Endothelial cell of umbilical vein (primary cell): ENCODE measurements at regions not wholly inside any gene's neighbourhood (a gene's known extent, or its start where the extent isn't known, plus 50 kb on each side); places are given as distances from the start of the nearest gene placed in this dataset.

Experiments used
- BruUV-seq: library from RNA; stranded (reverse); fragments of 400-500 nt; replicated peaks from 2 replicates; lab custom pipeline; 2021; lab: Mats Ljungman, UMichigan
- CTCF ChIA-PET: fragments of 300-600, 350-600 bp; sonication (Branson Sonifier 250); formaldehyde crosslinking; loops from one replicate; lab custom pipeline; 2021; ENCODE audit warnings: antibody characterized with exemption, inconsistent platforms; lab: Charles Lee
- POLR2A ChIA-PET: fragments of 300-600, 350-600 bp; sonication (Branson Sonifier 250); formaldehyde crosslinking; loops from one replicate; lab custom pipeline; 2021; ENCODE audit warnings: antibody characterized with exemption, inconsistent platforms; lab: Charles Lee
- DNase-seq: peaks from one replicate; pipeline ENCODE4 v3.0.0-alpha.2; 2011; ENCODE audit warnings: low read depth, low spot score
- FAIRE-seq: peaks from 2 replicates; lab custom pipeline; 2011; peaks lifted over from hg19 to GRCh38; lab: Jason Lieb, UNC
- H2AFZ ChIP-seq: 2 replicates; pipeline ENCODE4 v1.6.0; 2012; ENCODE audit warnings: low read depth, low read length, control low read depth, inconsistent platforms
- H3K27ac ChIP-seq: 2 replicates; pipeline ENCODE4 v1.5.1; 2011; ENCODE audit warnings: low read depth, mild to moderate bottlenecking, control low read depth, low read length, moderate library complexity; ENCODE audit not compliant: insufficient read depth
- H3K27me3 ChIP-seq, 2 experiments: 2 replicates each; pipeline versions ENCODE4 v1.6.0 to v1.6.1; 2011; ENCODE audit warnings: low read length in 2 of 2, mixed read lengths in 1 of 2; ENCODE audit not compliant: control insufficient read depth in 2 of 2, insufficient read depth in 2 of 2
- H3K36me3 ChIP-seq, 2 experiments: 2 replicates in 1 of 2; 3 replicates in 1 of 2; pipeline ENCODE4 v1.5.1; 2011; ENCODE audit warnings: low read length in 2 of 2, mild to moderate bottlenecking in 1 of 2, moderate library complexity in 1 of 2; ENCODE audit not compliant: control insufficient read depth in 2 of 2, insufficient read depth in 2 of 2; ENCODE audit errors: extremely low read depth in 1 of 2
- H3K4me1 ChIP-seq: 3 replicates; pipeline ENCODE4 v1.5.1; 2011; ENCODE audit warnings: mild to moderate bottlenecking, low read length; ENCODE audit not compliant: control insufficient read depth, insufficient read depth; ENCODE audit errors: extremely low read depth
- H3K4me2 ChIP-seq: 2 replicates; pipeline ENCODE4 v1.6.1; 2011; ENCODE audit warnings: low read length, control low read depth, mixed read lengths; ENCODE audit not compliant: insufficient read depth
- H3K4me3 ChIP-seq, 3 experiments: fragments of 200-600 bp in 1 of 3; sonication (generic), shearing (Covaris generic) in 1 of 3; replicated peaks in 1 of 3; 2 replicates each; pipeline ENCODE4 v1.5.1; 2011 to 2016; ENCODE audit warnings: control low read depth in 3 of 3, low read length in 3 of 3, mild to moderate bottlenecking in 2 of 3, inconsistent platforms in 1 of 3, low read depth in 1 of 3, moderate library complexity in 1 of 3; ENCODE audit not compliant: insufficient read depth in 1 of 3
- H3K79me2 ChIP-seq: 2 replicates; pipeline ENCODE4 v1.6.0; 2012; ENCODE audit warnings: low read length, inconsistent platforms; ENCODE audit not compliant: control insufficient read depth, insufficient read depth
- H3K9ac ChIP-seq: replicated peaks from 2 replicates; pipeline ENCODE3; 2011; ENCODE audit warnings: low read length, control low read depth; ENCODE audit not compliant: insufficient read depth; ENCODE audit errors: extremely low read depth
- H3K9me1 ChIP-seq: replicated peaks from 3 replicates; pipeline ENCODE4 v1.6.0; 2011; ENCODE audit warnings: mild to moderate bottlenecking, low read length; ENCODE audit not compliant: control insufficient read depth, insufficient read depth; ENCODE audit errors: extremely low read depth
- H3K9me3 ChIP-seq: replicated peaks from 2 replicates; pipeline ENCODE4 v1.5.1; 2012; ENCODE audit warnings: low read length, inconsistent platforms; ENCODE audit not compliant: control insufficient read depth, insufficient read depth
- H4K20me1 ChIP-seq: replicated peaks from 2 replicates; pipeline ENCODE3; 2011; ENCODE audit warnings: mild to moderate bottlenecking, low read length; ENCODE audit not compliant: control insufficient read depth, insufficient read depth; ENCODE audit errors: extremely low read depth
- EZH2 ChIP-seq: IDR thresholded peaks from 2 replicates; pipeline ENCODE4 v1.6.1; 2012; ENCODE audit warnings: borderline replicate concordance, low read depth, mild to moderate bottlenecking, moderate library complexity, low read length, inconsistent platforms; ENCODE audit not compliant: severe bottlenecking
- FOS ChIP-seq: IDR thresholded peaks from 2 replicates; pipeline ENCODE4 v1.6.1; 2011; ENCODE audit warnings: mild to moderate bottlenecking, low read length, moderate library complexity, borderline replicate concordance; ENCODE audit not compliant: insufficient read depth
- GATA2 ChIP-seq: IDR thresholded peaks from 2 replicates; pipeline ENCODE4 v1.7.0; 2011; ENCODE audit warnings: low read depth, mild to moderate bottlenecking, moderate library complexity, mixed read lengths, low read length; ENCODE audit not compliant: insufficient read length, insufficient read depth
- JUN ChIP-seq: IDR thresholded peaks from 2 replicates; pipeline ENCODE4 v1.6.1; 2011; ENCODE audit warnings: borderline replicate concordance, low read depth; ENCODE audit not compliant: insufficient read length, insufficient read depth
- MYC ChIP-seq: IDR thresholded peaks from one replicate; pipeline ENCODE4 v1.6.1; 2011; ENCODE audit warnings: mild to moderate bottlenecking, low read depth, low read length
- POLR2A ChIP-seq: IDR thresholded peaks from 2 replicates; pipeline ENCODE4 v1.6.1; 2012; ENCODE audit warnings: low read depth, mild to moderate bottlenecking, control low read depth, low read length
- POLR2AphosphoS5 ChIP-seq: IDR thresholded peaks from 2 replicates; pipeline ENCODE4 v1.6.1; 2012; ENCODE audit warnings: low read depth, mild to moderate bottlenecking, control low read depth, low read length, moderate library complexity; ENCODE audit not compliant: insufficient read depth
- dilution Hi-C: fragments of 300-500 bp; cut with MboI; formaldehyde crosslinking; loops from one replicate; pipeline ENCODE4 v1.15.0; 2019; ENCODE audit warnings: low sequenced_read_pairs; ENCODE audit not compliant: extremely low pct_ligation_motif_present
- intact Hi-C: fragments of 100-400 bp; cut with micrococcal nuclease; formaldehyde crosslinking; loops from one replicate; pipeline ENCODE4 v1.10.0; 2022
- TF ChIP-seq, protein P1 (sequence below), 2 donors: IDR thresholded peaks; 1 replicate in 1 of 2; 2 replicates in 1 of 2; pipeline ENCODE4 v1.5.1; 2011; ENCODE audit warnings: low read length in 2 of 2, mild to moderate bottlenecking in 2 of 2, moderate library complexity in 2 of 2, control low read depth in 1 of 2, inconsistent platforms in 1 of 2, low read depth in 1 of 2; ENCODE audit not compliant: insufficient read depth in 1 of 2; ENCODE audit errors: extremely low read depth in 1 of 2
- TF ChIP-seq, protein P2 (sequence below): IDR thresholded peaks from 2 replicates; pipeline ENCODE4 v1.6.1; 2011; ENCODE audit not compliant: insufficient read depth, insufficient read length

GRCh38 chr1:54463259-54464030 is 57.3 kb upstream of the SSBP3 start:
- POLR2A ChIA-PET, result interaction anchor here (1.1 kb wide), 1 partner anchor 50 kb away, joined by 4 read pairs; no protein-coding TSS in a partner anchor
- H3K9me3 ChIP-seq, result no peaks in the 10 kb centered on the region
- no peaks in the 10 kb centered on the region for H3K79me2 ChIP-seq
- BruUV-seq, result no TSS peak
- peak overlapping the region; percentile 25 for H2AFZ ChIP-seq
- CTCF ChIA-PET, result interaction anchor here (1.0 to 2.4 kb wide), 4 partner anchors 24 to 342 kb away, joined by 3 to 8 read pairs (median 6); no protein-coding TSS in a partner anchor
- FAIRE-seq (peak; percentile 78), DNase-seq (no peak)
- intact Hi-C loops (loop anchor here (1.0 to 2.0 kb wide), 2 partner anchors 25 to 51 kb away; no protein-coding TSS in a partner anchor), dilution Hi-C loops (no loop called here)
- no peaks in the 10 kb centered on the region for H3K9me1 ChIP-seq
- H3K36me3 ChIP-seq, result no peaks in the 10 kb centered on the region
- H3K4me3 ChIP-seq, result no peak overlapping the region
- no peak overlapping the region for H3K9ac ChIP-seq
- peaks cover 37% of the 10 kb centered on the region for H3K4me1 ChIP-seq
- H3K27me3 ChIP-seq, result no peaks in the 10 kb centered on the region
- TF ChIP-seq FOS (no peak), GATA2 (no peak), MYC (no peak), POLR2AphosphoS5 (no peak), JUN (no peak), EZH2 (no peak), POLR2A (no peak)
- TF ChIP-seq, protein P1, sequence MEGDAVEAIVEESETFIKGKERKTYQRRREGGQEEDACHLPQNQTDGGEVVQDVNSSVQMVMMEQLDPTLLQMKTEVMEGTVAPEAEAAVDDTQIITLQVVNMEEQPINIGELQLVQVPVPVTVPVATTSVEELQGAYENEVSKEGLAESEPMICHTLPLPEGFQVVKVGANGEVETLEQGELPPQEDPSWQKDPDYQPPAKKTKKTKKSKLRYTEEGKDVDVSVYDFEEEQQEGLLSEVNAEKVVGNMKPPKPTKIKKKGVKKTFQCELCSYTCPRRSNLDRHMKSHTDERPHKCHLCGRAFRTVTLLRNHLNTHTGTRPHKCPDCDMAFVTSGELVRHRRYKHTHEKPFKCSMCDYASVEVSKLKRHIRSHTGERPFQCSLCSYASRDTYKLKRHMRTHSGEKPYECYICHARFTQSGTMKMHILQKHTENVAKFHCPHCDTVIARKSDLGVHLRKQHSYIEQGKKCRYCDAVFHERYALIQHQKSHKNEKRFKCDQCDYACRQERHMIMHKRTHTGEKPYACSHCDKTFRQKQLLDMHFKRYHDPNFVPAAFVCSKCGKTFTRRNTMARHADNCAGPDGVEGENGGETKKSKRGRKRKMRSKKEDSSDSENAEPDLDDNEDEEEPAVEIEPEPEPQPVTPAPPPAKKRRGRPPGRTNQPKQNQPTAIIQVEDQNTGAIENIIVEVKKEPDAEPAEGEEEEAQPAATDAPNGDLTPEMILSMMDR (IDR thresholded peaks at IDR 0.05; ENCODE audit: extremely low read depth in 1 of 2, insufficient read depth in 1 of 2, low read depth in 1 of 2, low read length in 2 of 2), result no peak
- TF ChIP-seq, protein P2, sequence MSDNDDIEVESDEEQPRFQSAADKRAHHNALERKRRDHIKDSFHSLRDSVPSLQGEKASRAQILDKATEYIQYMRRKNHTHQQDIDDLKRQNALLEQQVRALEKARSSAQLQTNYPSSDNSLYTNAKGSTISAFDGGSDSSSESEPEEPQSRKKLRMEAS, result no peak
- no peak overlapping the region for H3K4me2 ChIP-seq
- H4K20me1 ChIP-seq, result no peaks in the 10 kb centered on the region
- peak overlapping the region; percentile 74 for H3K27ac ChIP-seq
